Activated T-cell treated with anti-CD3 and anti-CD28 coated beads, Interleukin-2, amount 50 U/mL, for 72 hours (primary cell): ENCODE measurements at regions not wholly inside any gene's neighbourhood (a gene's known extent, or its start where the extent isn't known, plus 50 kb on each side); places are given as distances from the start of the nearest gene placed in this dataset.

Experiments
- ATAC-seq, 2 donors: fragments of 150-1000 bp; cut with Tn5 transposase; replicated peaks in 1 of 2; 2 replicates each; pipeline ENCODE4 v1.10.0; 2021; ENCODE audit warnings: moderate library complexity in 2 of 2, mild to moderate bottlenecking in 1 of 2
- DNase-seq, 2 donors: peaks; one replicate each; pipeline ENCODE4 v3.0.0; 2021 to 2022; ENCODE audit warnings: mixed read lengths in 1 of 2
- H3K27ac Mint-ChIP-seq: one replicate; pipeline ENCODE4 v1.8.0; 2022; ENCODE audit warnings: mild to moderate bottlenecking, moderate library complexity, mixed read lengths
- H3K27me3 Mint-ChIP-seq: one replicate; pipeline ENCODE4 v1.8.0; 2022; ENCODE audit warnings: low read depth, mixed read lengths
- H3K36me3 Mint-ChIP-seq, 2 donors: one replicate each; pipeline ENCODE4 v1.8.0; 2022; ENCODE audit warnings: mixed read lengths in 2 of 2, mild to moderate bottlenecking in 1 of 2; ENCODE audit not compliant: insufficient read depth in 2 of 2
- H3K4me1 Mint-ChIP-seq: one replicate; pipeline ENCODE4 v1.8.0; 2022; ENCODE audit warnings: low read depth, mixed read lengths
- H3K4me3 Mint-ChIP-seq, 2 donors: one replicate each; pipeline ENCODE4 v1.8.0; 2022; ENCODE audit warnings: mild to moderate bottlenecking in 2 of 2, mixed read lengths in 2 of 2, moderate library complexity in 2 of 2
- H3K9me3 Mint-ChIP-seq, 2 donors: one replicate each; pipeline ENCODE4 v1.8.0; 2022; ENCODE audit warnings: mixed read lengths in 2 of 2

- Mint-ChIP-seq H3K27ac (no peak overlapping the region), H3K27me3 (no peaks in the 10 kb centered on the region), H3K9me3 (no peaks in the 10 kb centered on the region), H3K4me3 (no peak overlapping the region), H3K4me1 (peaks cover 27% of the 10 kb centered on the region), H3K36me3 (no peaks in the 10 kb centered on the region)
- ATAC-seq (no peak), DNase-seq (no peak)
Measured at GRCh38 chr14:38124506-38124905, 83.2 kb upstream of the SSTR1 start.

- Mint-ChIP-seq H3K36me3 (no peaks in the 10 kb centered on the region), H3K4me3 (no peak overlapping the region), H3K27me3 (no peaks in the 10 kb centered on the region), H3K27ac (no peak overlapping the region), H3K4me1 (peaks cover 37% of the 10 kb centered on the region), H3K9me3 (no peaks in the 10 kb centered on the region)
- DNase-seq (no peak), ATAC-seq (no peak)
Measured at GRCh38 chr14:38125481-38126037, 82.1 kb upstream of the SSTR1 start.

GRCh38 chr14:38127356-38127755 lies 80.3 kb upstream of the SSTR1 start:
- Mint-ChIP-seq H3K27me3 (no peaks in the 10 kb centered on the region), H3K27ac (no peak overlapping the region), H3K4me3 (no peak overlapping the region), H3K9me3 (no peaks in the 10 kb centered on the region), H3K4me1 (peaks cover 37% of the 10 kb centered on the region), H3K36me3 (no peaks in the 10 kb centered on the region)
- ATAC-seq, result no peak
- DNase-seq, result no peak

- Mint-ChIP-seq H3K27me3 (no peaks in the 10 kb centered on the region), H3K27ac (no peak overlapping the region), H3K36me3 (no peaks in the 10 kb centered on the region), H3K9me3 (peaks cover 0 to 2% of the 10 kb centered on the region in 2 donors), H3K4me1 (peaks cover 37% of the 10 kb centered on the region), H3K4me3 (no peak overlapping the region)
- no peak for DNase-seq
- no peak for ATAC-seq
Measured at GRCh38 chr14:38127784-38128183, 79.9 kb upstream of the SSTR1 start.

DNA sequence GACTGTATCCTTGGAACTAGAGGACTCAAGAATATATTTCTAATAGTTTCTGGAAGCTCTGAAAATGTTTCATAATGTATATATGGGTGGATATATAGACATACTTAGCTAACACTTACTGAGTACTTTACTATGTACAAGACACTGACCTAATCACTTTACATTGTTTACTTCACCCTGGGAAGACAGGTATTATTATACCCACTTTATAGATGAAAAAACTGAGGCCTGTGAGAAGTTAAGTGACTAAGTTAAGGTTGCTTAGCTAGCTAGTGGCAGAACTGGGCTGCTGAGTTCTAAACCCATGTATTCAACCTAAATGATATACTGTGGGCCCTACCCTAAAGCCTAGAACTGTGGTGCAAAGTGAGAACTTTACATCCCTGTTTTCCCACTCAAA lies 79.1 kb upstream of the SSTR1 start:
- H3K36me3 Mint-ChIP-seq, result no peaks in the 10 kb centered on the region
- no peak for DNase-seq
- H3K9me3 Mint-ChIP-seq, result peaks cover 0 to 2% of the 10 kb centered on the region in 2 donors
- no peak overlapping the region for H3K4me3 Mint-ChIP-seq
- peaks cover 37% of the 10 kb centered on the region for H3K4me1 Mint-ChIP-seq
- ATAC-seq, result no peak
- H3K27ac Mint-ChIP-seq, result no peak overlapping the region
- no peaks in the 10 kb centered on the region for H3K27me3 Mint-ChIP-seq

DNA sequence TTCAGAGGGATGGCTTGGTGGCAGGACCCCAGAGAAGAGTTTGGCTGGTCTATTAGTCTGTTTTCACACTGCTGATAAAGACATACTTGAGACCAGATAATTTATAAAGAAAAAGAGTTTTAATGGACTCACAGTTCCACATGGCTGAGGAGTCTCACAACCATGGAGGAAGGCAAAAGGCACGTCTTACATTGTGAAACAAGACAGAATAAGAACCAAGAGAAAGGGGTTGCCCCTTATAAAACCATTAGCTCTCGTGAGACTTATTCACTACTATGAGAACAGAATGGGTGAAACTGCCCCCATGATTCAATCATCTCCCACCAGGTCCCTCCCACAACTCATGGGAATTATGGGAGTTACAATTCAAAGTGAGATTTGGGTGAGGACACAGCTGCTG lies 78.5 kb upstream of the SSTR1 start:
- Mint-ChIP-seq H3K27me3 (no peaks in the 10 kb centered on the region), H3K27ac (no peak overlapping the region), H3K36me3 (no peaks in the 10 kb centered on the region), H3K4me1 (peaks cover 37% of the 10 kb centered on the region), H3K9me3 (peaks cover 0 to 2% of the 10 kb centered on the region in 2 donors), H3K4me3 (peak overlapping the region in 1 of 2 donors; percentile 52)
- no peak for ATAC-seq
- DNase-seq, result no peak

DNA sequence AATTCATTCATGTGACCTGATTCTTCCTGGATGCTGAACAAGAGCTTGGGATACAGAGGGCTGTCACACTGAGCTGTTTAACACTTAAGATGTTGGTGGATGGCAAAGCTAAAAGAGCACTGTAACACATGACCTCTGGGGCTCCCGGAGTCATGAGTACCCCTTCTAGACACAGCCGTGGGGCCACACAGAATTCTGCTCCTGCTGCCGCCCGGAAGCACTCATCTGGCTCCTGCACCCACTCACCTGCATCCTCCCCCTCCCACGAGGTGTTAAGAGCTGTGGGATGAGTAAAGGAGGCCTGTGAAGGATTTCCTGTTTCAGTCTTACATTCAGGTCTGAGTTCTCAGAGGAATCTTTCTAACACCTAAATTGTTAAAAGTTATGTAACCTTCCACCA lies 78.0 kb upstream of the SSTR1 start:
- Mint-ChIP-seq H3K4me3 (peak overlapping the region; percentile 5 to 52), H3K36me3 (no peaks in the 10 kb centered on the region), H3K4me1 (peaks cover 32% of the 10 kb centered on the region), H3K27ac (no peak overlapping the region), H3K27me3 (no peaks in the 10 kb centered on the region), H3K9me3 (peaks cover 0 to 2% of the 10 kb centered on the region in 2 donors)
- peak; percentile 27 to 36 for DNase-seq
- peak; percentile 79 to 83 for ATAC-seq

- Mint-ChIP-seq H3K4me3 (no peak overlapping the region), H3K36me3 (no peaks in the 10 kb centered on the region), H3K27ac (no peak overlapping the region), H3K9me3 (peaks cover 0 to 2% of the 10 kb centered on the region in 2 donors), H3K27me3 (no peaks in the 10 kb centered on the region), H3K4me1 (peaks cover 10% of the 10 kb centered on the region)
- ATAC-seq (no peak), DNase-seq (no peak)
Measured at GRCh38 chr14:38134416-38135030, 73.2 kb upstream of the SSTR1 start.

DNA sequence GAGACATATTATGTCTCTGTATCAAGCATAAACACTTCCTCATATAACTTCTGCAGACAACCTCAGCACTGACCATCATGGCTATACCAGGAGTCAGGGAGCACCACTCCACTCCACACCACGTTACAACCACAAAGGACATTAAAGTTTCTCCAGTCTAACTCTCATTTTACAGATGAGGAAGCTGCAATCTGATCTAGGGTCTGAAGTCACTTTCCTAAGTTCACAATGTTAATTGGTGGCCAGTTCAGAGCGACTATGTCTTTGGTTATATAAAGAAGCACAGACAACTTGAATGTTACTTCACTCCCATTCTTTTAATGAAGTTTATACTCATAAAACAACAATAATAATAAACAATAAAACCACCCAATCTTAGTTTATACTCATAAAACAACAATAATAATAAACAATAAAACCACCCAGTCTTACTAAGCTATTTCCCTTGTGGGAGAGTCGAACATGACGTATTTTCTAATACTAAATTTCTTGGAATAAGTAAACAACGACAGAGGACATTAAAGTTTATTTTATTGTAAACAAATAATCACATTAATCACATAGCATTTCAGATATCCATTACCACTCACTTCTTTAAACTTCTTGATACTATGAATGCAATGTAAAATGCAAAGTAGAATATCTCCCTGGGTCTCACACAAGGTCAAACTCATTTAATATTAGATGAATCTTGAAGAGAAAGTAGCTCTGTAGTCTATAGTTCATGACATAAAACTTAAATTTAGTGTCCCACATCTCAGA lies 72.4 kb upstream of the SSTR1 start:
- Mint-ChIP-seq H3K4me3 (no peak overlapping the region), H3K27me3 (no peaks in the 10 kb centered on the region), H3K9me3 (peaks cover 0 to 2% of the 10 kb centered on the region in 2 donors), H3K27ac (no peak overlapping the region), H3K36me3 (no peaks in the 10 kb centered on the region), H3K4me1 (peaks cover 2% of the 10 kb centered on the region)
- ATAC-seq (no peak), DNase-seq (no peak)

GRCh38 chr14:38137005-38137404 lies 70.7 kb upstream of the SSTR1 start:
- Mint-ChIP-seq H3K4me1 (no peaks in the 10 kb centered on the region), H3K27me3 (no peaks in the 10 kb centered on the region), H3K4me3 (no peak overlapping the region), H3K9me3 (peaks cover 0 to 2% of the 10 kb centered on the region in 2 donors), H3K36me3 (no peaks in the 10 kb centered on the region), H3K27ac (no peak overlapping the region)
- ATAC-seq (no peak), DNase-seq (no peak)

DNA sequence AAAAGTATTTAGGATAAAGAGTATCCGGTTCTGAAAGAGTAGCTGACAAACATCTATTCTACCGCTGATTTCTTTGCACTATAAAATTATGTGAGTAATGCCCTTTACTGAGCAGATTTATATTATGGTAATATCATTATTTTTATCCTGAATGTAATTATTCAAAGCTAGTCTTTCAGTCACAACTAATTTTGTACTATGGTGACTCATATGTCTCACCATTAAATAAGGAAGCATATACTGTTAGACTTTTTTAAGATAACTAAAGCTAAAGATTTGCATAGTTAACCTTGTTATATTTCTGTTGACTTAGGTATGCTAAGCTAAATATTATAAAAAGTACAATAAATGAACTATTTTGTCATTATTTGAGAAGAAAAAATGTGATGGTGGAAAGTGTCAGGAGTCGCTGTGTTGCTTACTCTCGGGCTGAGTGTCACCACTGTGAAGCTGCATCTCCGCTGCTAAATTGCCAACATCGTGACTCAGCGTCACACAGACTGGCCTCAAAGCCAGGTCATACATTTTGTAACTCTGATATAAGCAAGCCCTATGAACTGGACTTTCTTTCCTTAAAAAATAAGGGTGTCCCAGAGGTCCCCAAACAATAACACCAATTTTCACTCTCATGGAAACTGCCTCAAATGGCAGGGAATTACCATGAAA lies 69.1 kb upstream of the SSTR1 start:
- H3K4me3 Mint-ChIP-seq, result no peak overlapping the region
- no peaks in the 10 kb centered on the region for H3K9me3 Mint-ChIP-seq
- H3K4me1 Mint-ChIP-seq, result no peaks in the 10 kb centered on the region
- H3K36me3 Mint-ChIP-seq, result no peaks in the 10 kb centered on the region
- H3K27me3 Mint-ChIP-seq, result no peaks in the 10 kb centered on the region
- no peak overlapping the region for H3K27ac Mint-ChIP-seq
- ATAC-seq (no peak), DNase-seq (no peak)

DNA sequence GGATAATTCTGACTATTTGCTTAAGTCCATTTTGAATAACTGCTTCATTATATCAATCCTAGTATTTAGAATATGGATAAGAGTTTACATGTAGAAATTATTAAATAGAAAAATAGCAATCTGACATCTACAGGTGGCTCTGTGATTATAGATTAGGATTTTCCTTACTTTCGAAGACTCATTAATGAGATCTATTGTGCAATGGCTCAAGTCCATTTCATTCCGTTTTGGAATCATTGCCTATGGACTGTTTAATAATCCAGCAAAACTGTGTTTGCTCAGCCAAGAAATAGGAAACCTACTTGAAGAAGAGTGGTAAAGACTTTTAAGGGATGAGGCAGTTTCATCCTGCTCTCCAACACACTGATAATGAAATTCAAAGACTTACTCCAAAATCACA lies 67.8 kb upstream of the SSTR1 start:
- H3K4me1 Mint-ChIP-seq, result no peaks in the 10 kb centered on the region
- H3K27me3 Mint-ChIP-seq, result no peaks in the 10 kb centered on the region
- ATAC-seq, result no peak
- H3K27ac Mint-ChIP-seq, result no peak overlapping the region
- H3K36me3 Mint-ChIP-seq, result no peaks in the 10 kb centered on the region
- no peak for DNase-seq
- H3K4me3 Mint-ChIP-seq, result no peak overlapping the region
- H3K9me3 Mint-ChIP-seq, result no peaks in the 10 kb centered on the region

DNA sequence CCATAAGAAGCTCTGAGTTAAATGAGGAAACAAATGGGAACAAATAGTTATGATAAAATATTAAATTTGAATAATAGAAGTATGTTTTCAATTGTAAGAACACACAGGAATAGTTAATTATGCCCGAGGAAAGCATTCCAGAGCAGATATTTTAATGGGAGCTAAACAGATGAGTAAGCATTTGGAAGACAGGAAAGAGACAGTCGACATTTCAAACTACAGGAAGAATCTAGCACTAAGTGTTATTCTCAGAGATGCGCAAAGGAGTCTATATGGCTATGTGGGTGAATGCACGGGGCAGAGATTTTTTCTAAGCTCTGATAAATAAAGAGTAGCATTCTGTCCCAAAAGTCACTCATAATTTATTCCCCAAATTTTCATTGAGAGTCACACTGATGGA lies 64.5 kb upstream of the SSTR1 start:
- no peaks in the 10 kb centered on the region for H3K27me3 Mint-ChIP-seq
- DNase-seq (no peak), ATAC-seq (no peak)
- no peak overlapping the region for H3K27ac Mint-ChIP-seq
- H3K9me3 Mint-ChIP-seq, result no peaks in the 10 kb centered on the region
- no peaks in the 10 kb centered on the region for H3K36me3 Mint-ChIP-seq
- no peaks in the 10 kb centered on the region for H3K4me1 Mint-ChIP-seq
- H3K4me3 Mint-ChIP-seq, result no peak overlapping the region
